ENCODE measurements at regions not wholly inside any gene's neighbourhood (a gene's known extent, or its start where the extent isn't known, plus 50 kb on each side); places are given as distances from the start of the nearest gene placed in this dataset.

GRCh38 chr6:113357041-113357440 is 500.1 kb upstream of the MARCKS start:
- Histone ChIP-seq H3F3A (ENCODE audit: insufficient read depth, low read length) (no peaks in the 10 kb centered on the region), H3K9me3 (ENCODE audit: low read length) (no peaks in the 10 kb centered on the region), H3K79me2 (ENCODE audit: insufficient read depth, low read length) (no peaks in the 10 kb centered on the region), H3K9me2 (ENCODE audit: low read depth, low read length) (no peaks in the 10 kb centered on the region), H3K27me3 (ENCODE audit: insufficient read depth, low read length) (no peaks in the 10 kb centered on the region), H3K4me2 (ENCODE audit: low read length) (no peak overlapping the region), H3K27ac (ENCODE audit: low read depth, low read length, poor library complexity, severe bottlenecking) (no peak overlapping the region), H4K20me1 (ENCODE audit: insufficient read depth, low read length) (no peaks in the 10 kb centered on the region), H3K4me3 (ENCODE audit: low read depth, low read length, poor library complexity, severe bottlenecking) (no peak overlapping the region), H3K4me1 (ENCODE audit: insufficient read depth, low read length, severe bottlenecking) (no peaks in the 10 kb centered on the region), H3K9ac (ENCODE audit: low read length) (no peak overlapping the region), H3K36me3 (ENCODE audit: insufficient read depth, low read length) (no peaks in the 10 kb centered on the region), H2AFZ (ENCODE audit: low read length) (no peak overlapping the region)
- TF ChIP-seq EZH2 (IDR thresholded peaks at IDR 0.05; ENCODE audit: borderline replicate concordance, low read length) = no peak
- no peak for TF ChIP-seq CTCF (IDR thresholded peaks at IDR 0.05; ENCODE audit: low read length)

DNA sequence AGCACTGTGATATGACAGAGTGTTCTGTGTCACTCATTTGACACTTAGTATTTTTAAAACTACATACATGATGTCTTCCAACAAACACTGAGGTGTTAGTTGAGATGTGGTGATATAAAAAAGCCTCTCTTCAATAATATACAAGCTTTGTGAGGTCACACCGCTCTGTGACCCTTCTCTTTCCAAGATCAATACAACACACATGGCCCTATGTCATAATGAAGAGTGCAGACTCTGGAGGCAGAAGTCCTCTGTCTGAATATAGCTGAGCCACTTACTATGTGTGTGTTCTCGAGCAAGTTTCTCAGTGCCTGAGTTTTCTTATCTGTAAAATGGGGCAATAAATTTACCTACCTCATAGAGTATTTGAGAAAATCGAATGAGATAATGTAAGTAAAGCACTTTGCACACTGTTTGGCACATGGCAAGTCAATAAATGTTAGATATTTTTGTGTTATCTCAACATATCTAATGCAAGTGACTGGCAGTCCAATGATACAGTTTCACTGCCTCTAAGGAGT is 499.0 kb upstream of the MARCKS start:
- Histone ChIP-seq H3K27ac (ENCODE audit: low read depth, low read length, poor library complexity, severe bottlenecking) (no peak overlapping the region), H3K9me3 (ENCODE audit: low read length) (no peaks in the 10 kb centered on the region), H3K9ac (ENCODE audit: low read length) (no peak overlapping the region), H3K36me3 (ENCODE audit: insufficient read depth, low read length) (no peaks in the 10 kb centered on the region), H4K20me1 (ENCODE audit: insufficient read depth, low read length) (no peaks in the 10 kb centered on the region), H3K9me2 (ENCODE audit: low read depth, low read length) (no peaks in the 10 kb centered on the region), H3K27me3 (ENCODE audit: insufficient read depth, low read length) (no peaks in the 10 kb centered on the region), H3K4me2 (ENCODE audit: low read length) (no peak overlapping the region), H3K79me2 (ENCODE audit: insufficient read depth, low read length) (no peaks in the 10 kb centered on the region), H2AFZ (ENCODE audit: low read length) (no peak overlapping the region), H3K4me3 (ENCODE audit: low read depth, low read length, poor library complexity, severe bottlenecking) (no peak overlapping the region), H3F3A (ENCODE audit: insufficient read depth, low read length) (no peaks in the 10 kb centered on the region), H3K4me1 (ENCODE audit: insufficient read depth, low read length, severe bottlenecking) (no peaks in the 10 kb centered on the region)
- TF ChIP-seq EZH2 (IDR thresholded peaks at IDR 0.05; ENCODE audit: borderline replicate concordance, low read length) = no peak
- TF ChIP-seq CTCF (IDR thresholded peaks at IDR 0.05; ENCODE audit: low read length) = no peak

- Histone ChIP-seq H3K9ac (ENCODE audit: low read length) (no peak overlapping the region), H3K36me3 (ENCODE audit: insufficient read depth, low read length) (no peaks in the 10 kb centered on the region), H3K9me3 (ENCODE audit: low read length) (no peaks in the 10 kb centered on the region), H4K20me1 (ENCODE audit: insufficient read depth, low read length) (no peaks in the 10 kb centered on the region), H3K9me2 (ENCODE audit: low read depth, low read length) (no peaks in the 10 kb centered on the region), H3K4me3 (ENCODE audit: low read depth, low read length, poor library complexity, severe bottlenecking) (no peak overlapping the region), H3F3A (ENCODE audit: insufficient read depth, low read length) (no peaks in the 10 kb centered on the region), H3K27ac (ENCODE audit: low read depth, low read length, poor library complexity, severe bottlenecking) (no peak overlapping the region), H3K27me3 (ENCODE audit: insufficient read depth, low read length) (no peaks in the 10 kb centered on the region), H3K4me1 (ENCODE audit: insufficient read depth, low read length, severe bottlenecking) (no peaks in the 10 kb centered on the region), H3K4me2 (ENCODE audit: low read length) (no peak overlapping the region), H2AFZ (ENCODE audit: low read length) (no peak overlapping the region), H3K79me2 (ENCODE audit: insufficient read depth, low read length) (no peaks in the 10 kb centered on the region)
- TF ChIP-seq CTCF (IDR thresholded peaks at IDR 0.05; ENCODE audit: low read length) (no peak), EZH2 (IDR thresholded peaks at IDR 0.05; ENCODE audit: borderline replicate concordance, low read length) (no peak)
These were observed 497.7 kb upstream of the MARCKS start for GRCh38 chr6:113359155-113360140.
